ENCODE measurements at regions not wholly inside any gene's neighbourhood (a gene's known extent, or its start where the extent isn't known, plus 50 kb on each side); places are given as distances from the start of the nearest gene placed in this dataset.
"Not testable (repeated sequence)": the region's sequence is repeated elsewhere in the genome, so short reads cannot be mapped to it uniquely, and the experiment has no call there.

GRCh38 chr3:110507570-110507969 is 564.0 kb upstream of the NECTIN3 start:
- not testable (repeated sequence) for TF ChIP-seq POLR2AphosphoS5 (IDR thresholded peaks at IDR 0.05; ENCODE audit: control insufficient read depth, insufficient read depth, low read depth, low read length); ZNF274 (IDR thresholded peaks at IDR 0.05; ENCODE audit: borderline replicate concordance, low read depth, low read length); KAT7 (CRISPR knock-in tag; IDR thresholded peaks at IDR 0.05; ENCODE audit: borderline replicate concordance); FIP1L1 (IDR thresholded peaks at IDR 0.05; ENCODE audit: low read depth, low read length, poor library complexity, severe bottlenecking); CHD2 (IDR thresholded peaks at IDR 0.05; ENCODE audit: low read depth, low read length); ZNF589 (CRISPR knock-in tag; IDR thresholded peaks at IDR 0.05; ENCODE audit: low read depth); EP300 (IDR thresholded peaks at IDR 0.05; ENCODE audit: low read length); ADNP (tag; IDR thresholded peaks at IDR 0.05); HCFC1 (IDR thresholded peaks at IDR 0.05; ENCODE audit: low read depth, low read length); BRD4 (IDR thresholded peaks at IDR 0.05)
- TF ChIP-seq, protein P1, sequence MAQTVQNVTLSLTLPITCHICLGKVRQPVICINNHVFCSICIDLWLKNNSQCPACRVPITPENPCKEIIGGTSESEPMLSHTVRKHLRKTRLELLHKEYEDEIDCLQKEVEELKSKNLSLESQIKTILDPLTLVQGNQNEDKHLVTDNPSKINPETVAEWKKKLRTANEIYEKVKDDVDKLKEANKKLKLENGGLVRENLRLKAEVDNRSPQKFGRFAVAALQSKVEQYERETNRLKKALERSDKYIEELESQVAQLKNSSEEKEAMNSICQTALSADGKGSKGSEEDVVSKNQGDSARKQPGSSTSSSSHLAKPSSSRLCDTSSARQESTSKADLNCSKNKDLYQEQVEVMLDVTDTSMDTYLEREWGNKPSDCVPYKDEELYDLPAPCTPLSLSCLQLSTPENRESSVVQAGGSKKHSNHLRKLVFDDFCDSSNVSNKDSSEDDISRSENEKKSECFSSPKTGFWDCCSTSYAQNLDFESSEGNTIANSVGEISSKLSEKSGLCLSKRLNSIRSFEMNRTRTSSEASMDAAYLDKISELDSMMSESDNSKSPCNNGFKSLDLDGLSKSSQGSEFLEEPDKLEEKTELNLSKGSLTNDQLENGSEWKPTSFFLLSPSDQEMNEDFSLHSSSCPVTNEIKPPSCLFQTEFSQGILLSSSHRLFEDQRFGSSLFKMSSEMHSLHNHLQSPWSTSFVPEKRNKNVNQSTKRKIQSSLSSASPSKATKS (CRISPR knock-in tag; IDR thresholded peaks at IDR 0.05), result not testable (repeated sequence)

Data from K562 (cell line).